HL-60 (cell line): ENCODE measurements at regions not wholly inside any gene's neighbourhood (a gene's known extent, or its start where the extent isn't known, plus 50 kb on each side); places are given as distances from the start of the nearest gene placed in this dataset.

Experiments
- DNase-seq, 2 experiments: peaks; one replicate each; pipeline ENCODE4 v3.0.0-alpha.2; 2010 to 2020; ENCODE audit warnings: low read depth in 1 of 2, low spot score in 1 of 2
- H3K27ac ChIP-seq: fragments of 250-450 bp; sonication (Bioruptor Pico); replicated peaks from 2 replicates; pipeline ENCODE4 v1.5.1; 2020; ENCODE audit warnings: mild to moderate bottlenecking, moderate library complexity
- H3K27me3 ChIP-seq: fragments of 250-450 bp; sonication (Bioruptor Pico); 2 replicates; pipeline ENCODE4 v1.5.1; 2021; ENCODE audit warnings: mild to moderate bottlenecking, moderate library complexity; ENCODE audit not compliant: insufficient read depth, poor library complexity, severe bottlenecking
- H3K4me3 ChIP-seq: replicated peaks from 2 replicates; pipeline ENCODE4 v1.5.1; 2011; ENCODE audit warnings: mild to moderate bottlenecking, control low read depth, low read length; ENCODE audit not compliant: insufficient read depth
- CTCF ChIP-seq: IDR thresholded peaks from one replicate; pipeline ENCODE4 v1.5.1; 2011; ENCODE audit warnings: low read length, control low read depth, inconsistent platforms; ENCODE audit not compliant: insufficient read depth
- GABPA ChIP-seq: IDR thresholded peaks from 2 replicates; pipeline ENCODE4 v1.6.1; 2012; ENCODE audit warnings: low read depth
- POLR2AphosphoS5 ChIP-seq: IDR thresholded peaks from 2 replicates; pipeline ENCODE4 v1.6.1; 2012; ENCODE audit warnings: low read depth
- SPI1 ChIP-seq: IDR thresholded peaks from 2 replicates; pipeline ENCODE4 v1.6.1; 2012; ENCODE audit warnings: low read depth, mild to moderate bottlenecking, borderline replicate concordance
- TF ChIP-seq, protein P1 (sequence below): IDR thresholded peaks from 2 replicates; pipeline ENCODE4 v1.6.1; 2012; ENCODE audit warnings: low read depth; ENCODE audit not compliant: insufficient replicate concordance

GRCh38 chr13:29689548-29689947, 94.1 kb upstream of the SLC7A1 start:
- H3K27ac ChIP-seq: no peak overlapping the region
- TF ChIP-seq SPI1 (no peak), CTCF (no peak), GABPA (no peak), POLR2AphosphoS5 (no peak)
- TF ChIP-seq, protein P1, sequence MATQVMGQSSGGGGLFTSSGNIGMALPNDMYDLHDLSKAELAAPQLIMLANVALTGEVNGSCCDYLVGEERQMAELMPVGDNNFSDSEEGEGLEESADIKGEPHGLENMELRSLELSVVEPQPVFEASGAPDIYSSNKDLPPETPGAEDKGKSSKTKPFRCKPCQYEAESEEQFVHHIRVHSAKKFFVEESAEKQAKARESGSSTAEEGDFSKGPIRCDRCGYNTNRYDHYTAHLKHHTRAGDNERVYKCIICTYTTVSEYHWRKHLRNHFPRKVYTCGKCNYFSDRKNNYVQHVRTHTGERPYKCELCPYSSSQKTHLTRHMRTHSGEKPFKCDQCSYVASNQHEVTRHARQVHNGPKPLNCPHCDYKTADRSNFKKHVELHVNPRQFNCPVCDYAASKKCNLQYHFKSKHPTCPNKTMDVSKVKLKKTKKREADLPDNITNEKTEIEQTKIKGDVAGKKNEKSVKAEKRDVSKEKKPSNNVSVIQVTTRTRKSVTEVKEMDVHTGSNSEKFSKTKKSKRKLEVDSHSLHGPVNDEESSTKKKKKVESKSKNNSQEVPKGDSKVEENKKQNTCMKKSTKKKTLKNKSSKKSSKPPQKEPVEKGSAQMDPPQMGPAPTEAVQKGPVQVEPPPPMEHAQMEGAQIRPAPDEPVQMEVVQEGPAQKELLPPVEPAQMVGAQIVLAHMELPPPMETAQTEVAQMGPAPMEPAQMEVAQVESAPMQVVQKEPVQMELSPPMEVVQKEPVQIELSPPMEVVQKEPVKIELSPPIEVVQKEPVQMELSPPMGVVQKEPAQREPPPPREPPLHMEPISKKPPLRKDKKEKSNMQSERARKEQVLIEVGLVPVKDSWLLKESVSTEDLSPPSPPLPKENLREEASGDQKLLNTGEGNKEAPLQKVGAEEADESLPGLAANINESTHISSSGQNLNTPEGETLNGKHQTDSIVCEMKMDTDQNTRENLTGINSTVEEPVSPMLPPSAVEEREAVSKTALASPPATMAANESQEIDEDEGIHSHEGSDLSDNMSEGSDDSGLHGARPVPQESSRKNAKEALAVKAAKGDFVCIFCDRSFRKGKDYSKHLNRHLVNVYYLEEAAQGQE: no peak
- DNase-seq: no peak
- H3K4me3 ChIP-seq: no peak overlapping the region
- no peaks in the 10 kb centered on the region for H3K27me3 ChIP-seq

GRCh38 chr13:29688193-29688592, 92.7 kb upstream of the SLC7A1 start:
- Histone ChIP-seq H3K27me3 (no peaks in the 10 kb centered on the region), H3K27ac (no peak overlapping the region), H3K4me3 (no peak overlapping the region)
- DNase-seq: no peak
- TF ChIP-seq, protein P1: no peak

- H3K27me3 ChIP-seq: no peaks in the 10 kb centered on the region
- H3K4me3 ChIP-seq: no peak overlapping the region
- DNase-seq: no peak
- no peak overlapping the region for H3K27ac ChIP-seq
- TF ChIP-seq, protein P1: no peak
- TF ChIP-seq POLR2AphosphoS5: no peak
- TF ChIP-seq GABPA: no peak
- no peak for TF ChIP-seq SPI1
- no peak for TF ChIP-seq CTCF
These were observed 89.0 kb upstream of the SLC7A1 start for GRCh38 chr13:29684441-29684840.

GRCh38 chr13:29683041-29683440, 87.6 kb upstream of the SLC7A1 start:
- H3K27ac ChIP-seq: no peak overlapping the region
- DNase-seq: no peak
- H3K27me3 ChIP-seq: no peaks in the 10 kb centered on the region
- no peak overlapping the region for H3K4me3 ChIP-seq
- TF ChIP-seq SPI1 (no peak), POLR2AphosphoS5 (no peak), GABPA (no peak)
- TF ChIP-seq, protein P1: no peak
